ES-I3 (cell line): ENCODE measurements at regions not wholly inside any gene's neighbourhood (a gene's known extent, or its start where the extent isn't known, plus 50 kb on each side); places are given as distances from the start of the nearest gene placed in this dataset.

Source experiments
- H3K36me3 ChIP-seq: 2 replicates; pipeline ENCODE4 v1.6.1; 2013; ENCODE audit warnings: mild to moderate bottlenecking, low read length, control low read depth, moderate library complexity; ENCODE audit not compliant: insufficient read depth
- H3K4me1 ChIP-seq: 2 replicates; pipeline ENCODE4 v1.6.1; 2013; ENCODE audit warnings: mild to moderate bottlenecking, control low read depth, low read length; ENCODE audit not compliant: insufficient read depth
- H3K9ac ChIP-seq: 2 replicates; pipeline ENCODE4 v1.6.1; 2013; ENCODE audit warnings: low read depth, mild to moderate bottlenecking, low read length, moderate library complexity
- H3K9me3 ChIP-seq: 2 replicates; pipeline ENCODE4 v1.6.1; 2013; ENCODE audit warnings: mild to moderate bottlenecking, low read length, moderate library complexity; ENCODE audit not compliant: control insufficient read depth, insufficient read depth

DNA sequence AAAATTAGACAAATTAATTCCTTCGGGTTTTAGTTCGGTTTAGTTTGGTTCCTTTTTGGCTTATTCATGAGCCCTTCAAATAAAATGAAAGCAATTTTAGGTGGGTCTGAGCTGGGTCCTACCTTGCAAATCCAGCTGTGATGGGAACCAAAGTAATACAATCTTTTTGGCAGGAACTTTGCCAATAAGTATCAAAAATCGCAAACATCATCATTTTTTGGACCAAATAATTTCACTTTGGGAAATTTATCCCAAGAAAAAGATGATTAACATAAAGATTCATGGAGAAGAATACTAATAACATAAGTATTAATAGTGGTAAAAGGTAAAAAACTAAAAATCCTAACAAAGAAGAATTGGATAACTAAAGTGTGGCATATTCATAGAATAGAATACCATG, 67.8 kb upstream of the MYOCD start:
- H3K9ac ChIP-seq: no peak overlapping the region
- no peaks in the 10 kb centered on the region for H3K36me3 ChIP-seq
- H3K4me1 ChIP-seq: no peaks in the 10 kb centered on the region
- no peaks in the 10 kb centered on the region for H3K9me3 ChIP-seq

- no peak overlapping the region for H3K9ac ChIP-seq
- no peaks in the 10 kb centered on the region for H3K4me1 ChIP-seq
- no peaks in the 10 kb centered on the region for H3K9me3 ChIP-seq
- H3K36me3 ChIP-seq: no peaks in the 10 kb centered on the region
Observed at GRCh38 chr17:12599186-12599920, 66.3 kb upstream of the MYOCD start.

DNA sequence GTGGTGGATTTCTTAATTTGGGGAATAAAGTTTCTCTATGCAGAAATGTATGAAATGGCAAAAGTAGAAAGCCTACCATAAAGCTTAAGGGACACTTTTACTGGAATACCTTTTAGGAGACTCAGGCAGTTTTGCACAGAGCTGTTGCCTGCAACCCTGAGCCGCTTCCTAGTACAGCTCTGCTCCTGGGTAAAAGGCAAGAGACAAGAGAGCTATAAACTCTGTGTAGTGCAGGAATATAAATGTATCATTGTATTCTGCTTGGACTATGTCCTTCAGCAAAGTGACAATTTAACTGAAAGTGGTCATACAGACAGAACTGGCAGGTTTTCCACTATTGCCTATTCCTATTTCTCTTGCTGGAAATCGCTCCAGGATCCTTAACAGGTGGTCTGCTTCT, 65.3 kb upstream of the MYOCD start:
- H3K9me3 ChIP-seq: no peaks in the 10 kb centered on the region
- H3K4me1 ChIP-seq: no peaks in the 10 kb centered on the region
- H3K36me3 ChIP-seq: no peaks in the 10 kb centered on the region
- H3K9ac ChIP-seq: no peak overlapping the region

DNA sequence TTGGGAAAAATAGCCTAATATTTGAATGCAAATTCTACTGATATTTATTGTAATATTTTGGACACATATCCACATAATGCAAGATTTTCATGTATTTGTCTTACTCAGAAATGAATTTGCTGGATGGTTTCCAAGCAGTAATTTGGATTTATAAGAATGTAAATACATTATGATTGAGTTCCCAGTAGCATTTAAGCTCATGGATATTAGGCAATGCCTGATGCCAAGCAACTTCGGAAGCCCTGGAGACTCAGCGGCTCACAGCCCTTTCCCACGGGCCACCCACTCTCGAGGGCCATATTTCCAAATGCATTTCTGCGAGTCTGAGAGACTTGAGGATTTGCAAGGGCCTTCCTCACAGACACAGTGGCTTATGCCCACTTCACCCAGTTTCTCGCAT, 62.1 kb upstream of the MYOCD start:
- no peak overlapping the region for H3K9ac ChIP-seq
- H3K4me1 ChIP-seq: no peaks in the 10 kb centered on the region
- no peaks in the 10 kb centered on the region for H3K36me3 ChIP-seq
- no peaks in the 10 kb centered on the region for H3K9me3 ChIP-seq

- Histone ChIP-seq H3K9me3 (no peaks in the 10 kb centered on the region), H3K36me3 (no peaks in the 10 kb centered on the region), H3K4me1 (no peaks in the 10 kb centered on the region), H3K9ac (no peak overlapping the region)
Observed at GRCh38 chr17:12605222-12605621, 60.5 kb upstream of the MYOCD start.

GRCh38 chr17:12613566-12613965, 52.1 kb upstream of the MYOCD start:
- no peak overlapping the region for H3K9ac ChIP-seq
- H3K9me3 ChIP-seq: no peaks in the 10 kb centered on the region
- no peaks in the 10 kb centered on the region for H3K4me1 ChIP-seq
- H3K36me3 ChIP-seq: no peaks in the 10 kb centered on the region
